ENCODE measurements at regions not wholly inside any gene's neighbourhood (a gene's known extent, or its start where the extent isn't known, plus 50 kb on each side); places are given as distances from the start of the nearest gene placed in this dataset.

GRCh38 chr9:79507801-79508200 is 64.0 kb upstream of the TLE4 start:
- Mint-ChIP-seq H3K27me3 (no peaks in the 10 kb centered on the region), H3K27ac (no peak overlapping the region), H3K36me3 (ENCODE audit: low read depth) (no peaks in the 10 kb centered on the region), H3K4me3 (no peak overlapping the region), H3K4me1 (no peaks in the 10 kb centered on the region), H3K9me3 (ENCODE audit: low read depth) (no peaks in the 10 kb centered on the region)
- intact Hi-C loops (cut with DNase I, micrococcal nuclease) = no loop called here
- ATAC-seq (no peak), DNase-seq (no peak)
- ChIA-PET CTCF (interaction anchor here (1.4 kb wide), 1 partner anchor 70 kb away, joined by 3 read pairs; no protein-coding TSS in a partner anchor), POLR2A (no interaction called here)

GRCh38 chr9:79512251-79512650 is 59.5 kb upstream of the TLE4 start:
- ChIA-PET CTCF (interaction anchor here (0.6 kb wide), 1 partner anchor 434 kb away, joined by 3 read pairs; no protein-coding TSS in a partner anchor), POLR2A (no interaction called here)
- Mint-ChIP-seq H3K9me3 (ENCODE audit: low read depth) (no peaks in the 10 kb centered on the region), H3K4me1 (no peaks in the 10 kb centered on the region), H3K4me3 (no peak overlapping the region), H3K27ac (no peak overlapping the region), H3K27me3 (no peaks in the 10 kb centered on the region), H3K36me3 (ENCODE audit: low read depth) (no peaks in the 10 kb centered on the region)
- ATAC-seq (no peak), DNase-seq (no peak)
- intact Hi-C loops (cut with DNase I, micrococcal nuclease) = no loop called here
